ENCODE measurements at regions not wholly inside any gene's neighbourhood (a gene's known extent, or its start where the extent isn't known, plus 50 kb on each side); places are given as distances from the start of the nearest gene placed in this dataset.

DNA sequence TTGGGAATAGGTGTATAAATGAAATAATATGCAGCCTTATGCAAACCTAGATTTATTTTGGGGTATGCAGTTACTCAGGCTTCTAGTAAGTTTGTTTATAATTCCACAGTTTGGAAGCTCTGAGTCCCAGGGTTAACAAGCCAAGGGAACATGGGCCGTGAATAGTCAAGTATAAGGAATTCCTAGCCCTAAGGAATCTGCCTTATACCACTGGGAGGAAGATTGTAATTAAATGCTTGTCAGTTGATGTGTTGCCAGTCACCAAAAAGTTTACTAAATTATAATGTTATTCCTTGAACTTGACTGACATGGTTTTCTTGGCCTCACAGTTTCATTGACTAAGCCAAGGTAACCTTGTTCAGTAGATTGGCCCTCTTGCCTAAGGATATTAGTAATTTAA lies 72.4 kb upstream of the SGO1 start:
- Histone ChIP-seq H3K4me3 (no peak overlapping the region), H3K4me1 (no peaks in the 10 kb centered on the region), H3K36me3 (no peaks in the 10 kb centered on the region), H3K27me3 (no peaks in the 10 kb centered on the region), H3K27ac (no peak overlapping the region), H3K9me3 (no peaks in the 10 kb centered on the region)
- TF ChIP-seq POLR2A (IDR thresholded peaks at IDR 0.05) = no peak
- TF ChIP-seq, protein P1, sequence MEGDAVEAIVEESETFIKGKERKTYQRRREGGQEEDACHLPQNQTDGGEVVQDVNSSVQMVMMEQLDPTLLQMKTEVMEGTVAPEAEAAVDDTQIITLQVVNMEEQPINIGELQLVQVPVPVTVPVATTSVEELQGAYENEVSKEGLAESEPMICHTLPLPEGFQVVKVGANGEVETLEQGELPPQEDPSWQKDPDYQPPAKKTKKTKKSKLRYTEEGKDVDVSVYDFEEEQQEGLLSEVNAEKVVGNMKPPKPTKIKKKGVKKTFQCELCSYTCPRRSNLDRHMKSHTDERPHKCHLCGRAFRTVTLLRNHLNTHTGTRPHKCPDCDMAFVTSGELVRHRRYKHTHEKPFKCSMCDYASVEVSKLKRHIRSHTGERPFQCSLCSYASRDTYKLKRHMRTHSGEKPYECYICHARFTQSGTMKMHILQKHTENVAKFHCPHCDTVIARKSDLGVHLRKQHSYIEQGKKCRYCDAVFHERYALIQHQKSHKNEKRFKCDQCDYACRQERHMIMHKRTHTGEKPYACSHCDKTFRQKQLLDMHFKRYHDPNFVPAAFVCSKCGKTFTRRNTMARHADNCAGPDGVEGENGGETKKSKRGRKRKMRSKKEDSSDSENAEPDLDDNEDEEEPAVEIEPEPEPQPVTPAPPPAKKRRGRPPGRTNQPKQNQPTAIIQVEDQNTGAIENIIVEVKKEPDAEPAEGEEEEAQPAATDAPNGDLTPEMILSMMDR (IDR thresholded peaks at IDR 0.05) = no peak
- no peak for DNase-seq

DNA sequence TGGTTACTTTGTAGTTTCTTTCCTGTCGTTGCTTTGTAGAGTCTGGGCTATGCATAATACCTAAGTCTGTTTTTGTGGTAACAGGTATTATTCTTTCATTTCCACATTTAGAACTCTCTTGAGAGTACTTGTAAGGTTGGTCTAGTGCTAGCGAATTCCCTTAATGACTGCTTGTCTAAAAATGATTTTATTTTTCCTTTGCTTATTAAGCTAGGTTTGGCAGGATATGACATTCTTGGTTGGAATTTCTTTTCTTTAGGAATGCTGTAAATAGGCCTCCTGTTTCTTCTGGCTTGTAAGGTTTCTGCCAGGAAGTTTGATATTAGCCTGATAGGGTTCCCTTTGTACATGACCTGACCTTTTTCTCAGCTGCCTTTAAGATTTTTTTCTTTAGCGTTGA lies 70.1 kb upstream of the SGO1 start:
- Histone ChIP-seq H3K27me3 (no peaks in the 10 kb centered on the region), H3K9me3 (no peaks in the 10 kb centered on the region), H3K4me3 (no peak overlapping the region), H3K36me3 (no peaks in the 10 kb centered on the region), H3K4me1 (no peaks in the 10 kb centered on the region), H3K27ac (no peak overlapping the region)
- TF ChIP-seq, protein P1 (IDR thresholded peaks at IDR 0.05) = no peak
- no peak for TF ChIP-seq POLR2A (IDR thresholded peaks at IDR 0.05)
- no peak for DNase-seq

DNA sequence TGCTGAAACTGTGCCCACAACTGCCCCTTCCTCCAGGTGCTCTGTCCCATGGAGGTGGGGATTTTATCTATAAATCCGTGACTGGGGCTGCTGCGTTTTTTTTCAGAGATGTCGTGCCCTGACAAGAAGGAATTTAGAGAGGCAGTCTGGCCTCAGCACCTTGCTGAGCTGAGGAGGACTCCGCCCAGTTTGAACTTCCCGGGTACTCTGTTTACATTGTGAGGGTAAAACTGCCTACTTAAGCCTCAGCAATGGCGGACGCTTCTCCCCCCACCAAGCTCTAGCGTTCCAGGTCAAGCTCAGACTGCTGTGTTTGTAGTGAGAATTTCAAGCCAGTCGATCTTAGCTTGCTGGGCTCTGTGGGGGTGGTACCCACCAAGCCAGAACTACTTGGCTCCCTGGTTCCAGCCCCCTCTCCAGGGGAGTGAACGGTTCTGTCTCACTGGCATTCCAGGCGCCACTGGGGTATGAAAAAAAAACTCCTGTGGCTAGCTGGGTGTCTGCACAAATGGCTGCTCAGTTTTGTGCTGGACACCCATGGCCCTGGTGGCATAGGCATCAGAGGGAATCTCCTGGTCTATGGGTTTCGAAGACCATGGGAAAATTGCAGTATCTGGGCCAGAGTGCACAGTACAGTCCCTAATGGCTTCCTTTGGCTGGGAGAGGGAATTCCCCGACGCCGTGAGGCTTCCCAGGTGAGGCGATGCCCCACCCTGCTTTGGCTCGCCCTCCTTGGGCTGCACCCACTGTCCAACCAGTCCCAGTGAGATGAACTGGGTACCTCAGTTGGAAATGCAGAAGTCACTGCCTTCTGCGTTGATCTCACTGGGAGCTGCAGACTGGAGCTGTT lies 68.5 kb upstream of the SGO1 start:
- no peaks in the 10 kb centered on the region for H3K9me3 ChIP-seq
- no peak for DNase-seq
- H3K27me3 ChIP-seq = no peaks in the 10 kb centered on the region
- H3K27ac ChIP-seq = no peak overlapping the region
- TF ChIP-seq, protein P1 (IDR thresholded peaks at IDR 0.05) = no peak
- no peak for TF ChIP-seq POLR2A (IDR thresholded peaks at IDR 0.05)
- no peaks in the 10 kb centered on the region for H3K4me1 ChIP-seq
- H3K36me3 ChIP-seq = no peaks in the 10 kb centered on the region
- H3K4me3 ChIP-seq = no peak overlapping the region

DNA sequence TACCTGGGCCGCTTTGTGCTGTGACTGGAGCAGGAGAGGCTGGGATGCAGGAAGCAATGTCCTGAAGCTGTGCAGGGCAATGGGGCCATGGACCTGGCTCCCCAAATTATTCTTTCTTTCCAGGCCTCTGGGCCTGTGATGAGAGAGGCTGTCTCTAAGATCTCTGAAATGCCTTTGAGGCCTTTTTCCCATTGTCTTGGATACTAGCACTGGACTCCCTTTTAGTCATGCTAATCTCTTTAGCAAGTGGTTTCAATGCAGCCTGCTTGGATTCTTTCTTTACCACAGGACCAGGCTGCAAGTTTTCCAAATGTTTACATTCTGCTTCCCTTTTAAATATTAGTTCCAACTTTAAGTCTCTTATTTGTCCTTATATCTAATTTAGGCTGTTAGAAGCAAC lies 64.8 kb upstream of the SGO1 start:
- H3K4me3 ChIP-seq = no peak overlapping the region
- no peaks in the 10 kb centered on the region for H3K9me3 ChIP-seq
- no peak for DNase-seq
- H3K4me1 ChIP-seq = no peaks in the 10 kb centered on the region
- no peaks in the 10 kb centered on the region for H3K27me3 ChIP-seq
- no peaks in the 10 kb centered on the region for H3K36me3 ChIP-seq
- H3K27ac ChIP-seq = no peak overlapping the region
- TF ChIP-seq, protein P1 (IDR thresholded peaks at IDR 0.05) = no peak
- TF ChIP-seq POLR2A (IDR thresholded peaks at IDR 0.05) = no peak

DNA sequence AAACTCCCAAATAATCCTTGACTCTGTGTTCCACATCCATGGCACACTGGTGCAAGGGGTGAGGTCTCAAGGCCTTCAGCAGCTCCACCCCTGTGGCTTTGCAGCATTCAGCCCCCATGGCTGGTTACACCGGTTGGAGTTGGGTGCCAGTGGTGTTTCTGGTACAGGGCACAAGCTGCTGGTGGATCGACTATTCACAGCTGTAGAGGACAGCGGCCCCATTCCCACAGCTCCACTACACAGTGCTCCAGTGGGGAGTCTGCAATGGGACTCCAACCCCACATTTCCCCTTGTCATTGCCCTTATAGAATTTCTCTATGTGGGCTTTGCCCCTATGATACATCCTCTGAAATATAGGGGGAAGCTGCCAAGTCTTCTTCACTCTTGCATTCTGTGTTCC lies 64.3 kb upstream of the SGO1 start:
- Histone ChIP-seq H3K4me1 (no peaks in the 10 kb centered on the region), H3K27ac (no peak overlapping the region), H3K27me3 (no peaks in the 10 kb centered on the region), H3K9me3 (no peaks in the 10 kb centered on the region), H3K36me3 (no peaks in the 10 kb centered on the region), H3K4me3 (no peak overlapping the region)
- TF ChIP-seq, protein P1 (IDR thresholded peaks at IDR 0.05) = no peak
- TF ChIP-seq POLR2A (IDR thresholded peaks at IDR 0.05) = no peak
- DNase-seq = no peak

All from Peyer's patch (tissue), 4 donors.